Natural killer cell (primary cell): ENCODE measurements at regions not wholly inside any gene's neighbourhood (a gene's known extent, or its start where the extent isn't known, plus 50 kb on each side); places are given as distances from the start of the nearest gene placed in this dataset.

Source experiments
- ATAC-seq, 3 donors: fragments of 150-1000 bp in 2 of 3; fragments of 200-7000 bp in 1 of 3; cut with Tn5 transposase; 1 replicate in 1 of 3; 2 replicates in 2 of 3; pipeline ENCODE4 v1.10.0; 2021; ENCODE audit warnings: mild to moderate bottlenecking in 2 of 3, moderate library complexity in 2 of 3
- DNase-seq, 2 donors: peaks; one replicate each; pipeline versions ENCODE4 v3.0.0 to v3.0.0-alpha.2; 2013 to 2021; ENCODE audit warnings: mixed read lengths in 1 of 2
- H3K27ac ChIP-seq: one replicate; pipeline ENCODE4 v1.5.1; 2013; ENCODE audit warnings: mild to moderate bottlenecking, low read length
- H3K27me3 ChIP-seq: one replicate; pipeline ENCODE4 v1.6.1; 2013; ENCODE audit warnings: low read length; ENCODE audit not compliant: control insufficient read depth, insufficient read depth
- H3K36me3 ChIP-seq: one replicate; pipeline ENCODE4 v1.6.1; 2013; ENCODE audit warnings: low read length; ENCODE audit not compliant: control insufficient read depth, insufficient read depth
- H3K4me1 ChIP-seq: one replicate; pipeline ENCODE4 v1.6.1; 2013; ENCODE audit warnings: low read length; ENCODE audit not compliant: control insufficient read depth, insufficient read depth
- H3K4me3 ChIP-seq: one replicate; pipeline ENCODE4 v1.5.1; 2013; ENCODE audit warnings: low read length
- H3K9me3 ChIP-seq: one replicate; pipeline ENCODE4 v1.6.1; 2013; ENCODE audit warnings: low read length; ENCODE audit not compliant: control insufficient read depth, insufficient read depth
- H3K27ac Mint-ChIP-seq, 2 donors: one replicate each; pipeline ENCODE4 v1.8.0; 2022; ENCODE audit warnings: mild to moderate bottlenecking in 2 of 2, mixed read lengths in 2 of 2, moderate library complexity in 1 of 2
- H3K27me3 Mint-ChIP-seq, 2 donors: one replicate each; pipeline ENCODE4 v1.8.0; 2022; ENCODE audit warnings: low read depth in 2 of 2, mixed read lengths in 2 of 2
- H3K36me3 Mint-ChIP-seq: one replicate; pipeline ENCODE4 v1.8.0; 2022; ENCODE audit warnings: mixed read lengths
- H3K4me1 Mint-ChIP-seq, 2 donors: one replicate each; pipeline ENCODE4 v1.8.0; 2022; ENCODE audit warnings: mixed read lengths in 2 of 2
- H3K4me3 Mint-ChIP-seq: one replicate; pipeline ENCODE4 v1.8.0; 2022; ENCODE audit warnings: mild to moderate bottlenecking, moderate library complexity, mixed read lengths
- H3K9me3 Mint-ChIP-seq, 2 donors: one replicate each; pipeline ENCODE4 v1.8.0; 2022; ENCODE audit warnings: mixed read lengths in 2 of 2
- CTCF ChIP-seq: fragments of 200-600 bp; IDR thresholded peaks from one replicate; pipeline ENCODE4 v1.8.0; 2022; ENCODE audit warnings: antibody characterized with exemption
- WGBS: methylation state at CpG from one replicate; pipeline ENCODE4 v1.1.7; 2013; ENCODE audit warnings: missing lambda C conversion rate; ENCODE audit not compliant: insufficient coverage; 5-methylcytosine and 5-hydroxymethylcytosine counted together
- intact Hi-C: fragments of 100-400 bp; cut with micrococcal nuclease; formaldehyde crosslinking; loops from one replicate; pipeline ENCODE4 v1.14.2; 2022

- ATAC-seq: peak in 2 of 3 donors; percentile 26 to 54
- no peak for TF ChIP-seq CTCF
- Mint-ChIP-seq H3K36me3 (no peaks in the 10 kb centered on the region), H3K27me3 (no peaks in the 10 kb centered on the region), H3K4me1 (peaks cover 4 to 6% of the 10 kb centered on the region in 2 donors), H3K9me3 (no peaks in the 10 kb centered on the region), H3K27ac (no peak overlapping the region), H3K4me3 (no peak overlapping the region)
- no peak overlapping the region for H3K4me3 ChIP-seq
- H3K27me3 ChIP-seq: no peaks in the 10 kb centered on the region
- no peaks in the 10 kb centered on the region for H3K36me3 ChIP-seq
- H3K27ac ChIP-seq: no peak overlapping the region
- WGBS: 76% methylated on average over 6 of the region's 6 CpGs
- H3K9me3 ChIP-seq: no peaks in the 10 kb centered on the region
- H3K4me1 ChIP-seq: no peaks in the 10 kb centered on the region
- intact Hi-C loops: no loop called here
- DNase-seq: peak in 1 of 2 donors; percentile 31
These were observed 272.6 kb upstream of the FMN2 start for GRCh38 chr1:239819096-239819495.

DNA sequence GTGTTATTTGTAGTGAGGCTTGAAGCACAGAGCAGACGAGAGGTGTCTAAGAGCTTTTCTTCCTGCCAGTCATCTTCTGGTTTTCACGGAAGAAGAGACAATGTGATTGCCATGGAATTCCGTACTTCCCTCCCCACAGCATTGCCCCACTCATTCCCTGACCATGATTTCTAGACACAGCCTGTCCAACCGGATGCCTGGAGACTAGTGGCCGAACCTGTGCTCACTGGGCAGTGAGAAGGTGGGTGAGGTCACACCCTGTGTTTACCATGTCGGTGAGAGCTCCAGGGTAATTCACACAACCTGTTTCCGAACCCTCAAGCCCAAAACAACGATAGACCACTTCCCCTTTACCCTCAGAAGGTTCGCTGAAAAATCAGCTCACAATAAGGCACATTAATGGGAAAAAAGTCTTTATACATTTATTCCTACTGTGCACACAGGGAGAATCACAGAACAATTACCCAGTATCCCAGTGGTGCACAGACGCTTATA is 271.9 kb upstream of the FMN2 start:
- DNase-seq (no peak), ATAC-seq (peak in 1 of 3 donors; percentile 29)
- H3K9me3 ChIP-seq: no peaks in the 10 kb centered on the region
- H3K27me3 ChIP-seq: no peaks in the 10 kb centered on the region
- TF ChIP-seq CTCF: no peak
- Mint-ChIP-seq H3K4me3 (no peak overlapping the region), H3K4me1 (peaks cover 4 to 6% of the 10 kb centered on the region in 2 donors), H3K27me3 (no peaks in the 10 kb centered on the region), H3K27ac (no peak overlapping the region), H3K36me3 (no peaks in the 10 kb centered on the region), H3K9me3 (no peaks in the 10 kb centered on the region)
- H3K27ac ChIP-seq: no peak overlapping the region
- intact Hi-C loops: no loop called here
- no peaks in the 10 kb centered on the region for H3K4me1 ChIP-seq
- no peak overlapping the region for H3K4me3 ChIP-seq
- H3K36me3 ChIP-seq: no peaks in the 10 kb centered on the region
- WGBS: 60% methylated on average over 10 of the region's 10 CpGs

DNA sequence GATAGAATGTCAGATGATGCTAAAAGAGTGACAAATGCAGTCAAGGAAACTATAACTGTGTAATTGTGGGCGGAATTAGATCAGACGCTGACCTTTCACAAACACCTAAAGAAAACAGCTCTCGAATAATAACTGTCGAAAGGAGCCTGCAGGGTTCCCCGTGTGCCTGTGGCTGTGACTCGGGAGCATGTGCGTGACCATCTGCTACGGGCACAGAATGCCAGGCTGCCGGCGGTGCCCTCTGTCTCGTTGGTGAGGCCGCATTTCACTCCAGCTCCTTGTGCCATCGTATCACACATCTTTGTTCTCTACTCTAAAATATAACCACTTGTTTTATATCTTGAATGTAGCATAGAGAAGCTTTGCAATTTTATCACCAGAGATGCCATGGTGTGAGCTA is 267.8 kb upstream of the FMN2 start:
- DNase-seq (no peak), ATAC-seq (no peak)
- Histone ChIP-seq H3K9me3 (no peaks in the 10 kb centered on the region), H3K27ac (no peak overlapping the region), H3K36me3 (no peaks in the 10 kb centered on the region), H3K4me3 (no peak overlapping the region), H3K27me3 (no peaks in the 10 kb centered on the region), H3K4me1 (no peaks in the 10 kb centered on the region)
- intact Hi-C loops: no loop called here
- H3K9me3 Mint-ChIP-seq: no peaks in the 10 kb centered on the region
- H3K27ac Mint-ChIP-seq: no peak overlapping the region
- H3K4me3 Mint-ChIP-seq: no peak overlapping the region
- 96% methylated on average over 13 of the region's 13 CpGs for WGBS
- no peaks in the 10 kb centered on the region for H3K36me3 Mint-ChIP-seq
- peaks cover 0 to 3% of the 10 kb centered on the region in 2 donors for H3K27me3 Mint-ChIP-seq
- TF ChIP-seq CTCF: no peak
- peaks cover 4 to 6% of the 10 kb centered on the region in 2 donors for H3K4me1 Mint-ChIP-seq

DNA sequence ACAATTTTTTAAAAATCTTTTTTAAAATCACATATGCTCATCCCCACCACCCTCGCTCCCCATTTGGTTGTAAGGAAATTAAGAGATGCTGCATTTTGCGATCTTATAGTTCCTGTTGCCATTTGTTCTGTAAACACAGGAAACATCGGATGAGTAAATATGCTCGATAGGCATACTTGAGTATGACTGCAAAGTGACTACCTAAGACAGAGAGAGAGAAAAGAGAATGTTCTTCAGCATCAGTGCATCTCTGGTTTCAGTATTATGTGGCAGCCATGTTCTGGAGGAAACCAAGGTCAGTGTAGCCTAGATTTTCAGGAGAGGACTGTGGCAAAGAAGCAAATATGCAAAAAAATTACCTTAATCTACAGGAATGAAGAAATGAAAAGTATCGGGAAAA is 265.5 kb upstream of the FMN2 start:
- ATAC-seq (no peak), DNase-seq (no peak)
- no peak overlapping the region for H3K27ac ChIP-seq
- no peak for TF ChIP-seq CTCF
- no peaks in the 10 kb centered on the region for H3K27me3 ChIP-seq
- H3K4me1 ChIP-seq: no peaks in the 10 kb centered on the region
- H3K9me3 ChIP-seq: no peaks in the 10 kb centered on the region
- H3K36me3 Mint-ChIP-seq: no peaks in the 10 kb centered on the region
- no peak overlapping the region for H3K4me3 ChIP-seq
- H3K4me1 Mint-ChIP-seq: no peaks in the 10 kb centered on the region
- WGBS: 79% methylated on average over 5 of the region's 5 CpGs
- H3K27ac Mint-ChIP-seq: no peak overlapping the region
- intact Hi-C loops: no loop called here
- H3K4me3 Mint-ChIP-seq: no peak overlapping the region
- no peaks in the 10 kb centered on the region for H3K9me3 Mint-ChIP-seq
- no peaks in the 10 kb centered on the region for H3K36me3 ChIP-seq
- H3K27me3 Mint-ChIP-seq: peaks cover 0 to 3% of the 10 kb centered on the region in 2 donors
